ENCODE measurements at regions not wholly inside any gene's neighbourhood (a gene's known extent, or its start where the extent isn't known, plus 50 kb on each side); places are given as distances from the start of the nearest gene placed in this dataset.

DNA sequence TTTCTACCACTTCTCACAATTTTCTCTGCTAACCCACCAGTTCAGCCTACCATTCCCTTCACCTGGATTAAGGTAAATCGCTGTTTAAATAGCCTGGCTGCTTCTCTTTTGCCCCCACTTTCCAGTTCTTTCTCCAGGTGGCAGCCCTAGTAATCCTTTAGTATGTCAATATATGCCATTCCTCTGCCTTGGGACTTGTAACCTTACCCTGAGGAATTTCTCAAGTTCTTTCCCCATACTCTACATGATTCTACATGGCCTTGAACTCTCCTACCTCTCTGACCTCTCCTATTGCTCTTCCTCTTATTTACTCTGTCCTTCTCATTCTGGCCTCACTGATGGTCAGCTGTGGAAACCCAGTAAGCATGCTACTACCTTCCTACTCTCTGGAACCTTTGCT, 546.0 kb downstream of the PLA2G4A start:
- no peaks in the 10 kb centered on the region for H3K27me3 Mint-ChIP-seq
- no peaks in the 10 kb centered on the region for H3K36me3 ChIP-seq (ENCODE audit: insufficient read depth, low read length)
- H3K9me3 ChIP-seq (ENCODE audit: control insufficient read depth in 1 of 2, insufficient read depth in 1 of 2, low read length in 2 of 2): peaks cover 0 to 4% of the 10 kb centered on the region in 2 experiments
- no peak for ATAC-seq (ENCODE audit: poor library complexity)
- no peak overlapping the region for H3K4me3 Mint-ChIP-seq
- POLR2A ChIA-PET: no interaction called here
- intact Hi-C loops (cut with DNase I, micrococcal nuclease): no loop called here
- no peak overlapping the region for H3K27ac Mint-ChIP-seq
- H3K4me1 Mint-ChIP-seq (ENCODE audit: low read depth): no peaks in the 10 kb centered on the region
- no peaks in the 10 kb centered on the region for H3K4me1 ChIP-seq (ENCODE audit: insufficient read depth, low read length)
- no peaks in the 10 kb centered on the region for H3K27me3 ChIP-seq (ENCODE audit: control insufficient read depth in 1 of 2, insufficient read depth in 2 of 2, low read length in 2 of 2)
- no peak for DNase-seq
- TF ChIP-seq, protein P1, sequence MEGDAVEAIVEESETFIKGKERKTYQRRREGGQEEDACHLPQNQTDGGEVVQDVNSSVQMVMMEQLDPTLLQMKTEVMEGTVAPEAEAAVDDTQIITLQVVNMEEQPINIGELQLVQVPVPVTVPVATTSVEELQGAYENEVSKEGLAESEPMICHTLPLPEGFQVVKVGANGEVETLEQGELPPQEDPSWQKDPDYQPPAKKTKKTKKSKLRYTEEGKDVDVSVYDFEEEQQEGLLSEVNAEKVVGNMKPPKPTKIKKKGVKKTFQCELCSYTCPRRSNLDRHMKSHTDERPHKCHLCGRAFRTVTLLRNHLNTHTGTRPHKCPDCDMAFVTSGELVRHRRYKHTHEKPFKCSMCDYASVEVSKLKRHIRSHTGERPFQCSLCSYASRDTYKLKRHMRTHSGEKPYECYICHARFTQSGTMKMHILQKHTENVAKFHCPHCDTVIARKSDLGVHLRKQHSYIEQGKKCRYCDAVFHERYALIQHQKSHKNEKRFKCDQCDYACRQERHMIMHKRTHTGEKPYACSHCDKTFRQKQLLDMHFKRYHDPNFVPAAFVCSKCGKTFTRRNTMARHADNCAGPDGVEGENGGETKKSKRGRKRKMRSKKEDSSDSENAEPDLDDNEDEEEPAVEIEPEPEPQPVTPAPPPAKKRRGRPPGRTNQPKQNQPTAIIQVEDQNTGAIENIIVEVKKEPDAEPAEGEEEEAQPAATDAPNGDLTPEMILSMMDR (IDR thresholded peaks at IDR 0.05): no peak
- H3K27ac ChIP-seq (ENCODE audit: low read depth in 1 of 2, low read length in 2 of 2): no peak overlapping the region
- no peak overlapping the region for H3K4me3 ChIP-seq (ENCODE audit: low read length)
- H3K9me3 Mint-ChIP-seq: peaks cover 2% of the 10 kb centered on the region
- no peaks in the 10 kb centered on the region for H3K36me3 Mint-ChIP-seq (ENCODE audit: low read depth)
- CTCF ChIA-PET: no interaction called here

DNA sequence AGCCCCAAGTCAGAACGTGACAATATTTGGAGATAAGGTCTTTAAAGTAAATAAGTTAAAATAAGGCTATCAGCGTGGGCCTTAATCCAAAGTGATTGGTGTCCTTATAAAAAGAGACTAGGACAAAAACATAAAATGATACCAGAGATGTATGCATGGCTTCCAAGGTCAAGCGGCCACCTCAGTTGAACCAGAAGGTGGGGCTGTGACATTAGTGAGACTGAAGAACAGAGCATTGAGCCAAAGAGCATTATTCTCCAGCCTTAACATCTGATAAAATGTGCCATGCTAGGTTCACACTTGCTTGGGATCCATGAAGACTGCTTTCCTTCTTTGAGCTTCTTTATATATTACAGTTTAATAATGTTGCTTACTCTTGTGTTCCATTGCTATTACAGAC, 554.6 kb downstream of the PLA2G4A start:
- H3K36me3 ChIP-seq (ENCODE audit: insufficient read depth, low read length): no peaks in the 10 kb centered on the region
- DNase-seq: no peak
- intact Hi-C loops (cut with DNase I, micrococcal nuclease): loop anchor here in 1 of 2 experiments (5.0 kb wide), 1 partner anchor 176 kb away; no protein-coding TSS in a partner anchor
- no peak overlapping the region for H3K27ac ChIP-seq (ENCODE audit: low read depth in 1 of 2, low read length in 2 of 2)
- POLR2A ChIA-PET: no interaction called here
- H3K9me3 Mint-ChIP-seq: peaks cover 2% of the 10 kb centered on the region
- no peak overlapping the region for H3K27ac Mint-ChIP-seq
- TF ChIP-seq, protein P1 (IDR thresholded peaks at IDR 0.05): no peak
- H3K4me3 Mint-ChIP-seq: no peak overlapping the region
- H3K4me1 ChIP-seq (ENCODE audit: insufficient read depth, low read length): no peaks in the 10 kb centered on the region
- no peak overlapping the region for H3K4me3 ChIP-seq (ENCODE audit: low read length)
- no peaks in the 10 kb centered on the region for H3K27me3 ChIP-seq (ENCODE audit: control insufficient read depth in 1 of 2, insufficient read depth in 2 of 2, low read length in 2 of 2)
- H3K9me3 ChIP-seq (ENCODE audit: control insufficient read depth in 1 of 2, insufficient read depth in 1 of 2, low read length in 2 of 2): peaks cover 0 to 3% of the 10 kb centered on the region in 2 experiments
- no peak for ATAC-seq (ENCODE audit: poor library complexity)
- H3K4me1 Mint-ChIP-seq (ENCODE audit: low read depth): no peaks in the 10 kb centered on the region
- no peaks in the 10 kb centered on the region for H3K27me3 Mint-ChIP-seq
- H3K36me3 Mint-ChIP-seq (ENCODE audit: low read depth): no peaks in the 10 kb centered on the region
- CTCF ChIA-PET: no interaction called here

DNA sequence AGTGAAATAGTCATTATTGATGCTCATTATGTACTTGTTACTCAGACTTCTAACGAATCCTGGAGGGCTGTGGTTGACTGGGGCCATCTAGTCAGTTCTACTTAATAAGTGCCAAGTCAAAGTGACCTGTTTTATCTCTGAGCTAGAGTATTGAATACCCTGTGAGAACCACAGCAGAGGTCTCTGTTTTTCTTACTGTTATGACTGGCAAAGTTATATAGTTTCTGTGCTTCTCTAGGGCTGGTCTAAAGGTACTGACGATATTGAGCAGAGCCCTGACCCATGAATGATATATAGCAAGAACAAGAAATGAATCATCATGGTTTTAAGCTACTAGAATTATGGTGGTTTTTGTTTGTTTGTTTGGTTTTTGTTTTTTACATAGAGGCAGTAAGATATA, 555.8 kb downstream of the PLA2G4A start:
- ATAC-seq (ENCODE audit: poor library complexity): no peak
- Mint-ChIP-seq H3K27ac (no peak overlapping the region), H3K27me3 (no peaks in the 10 kb centered on the region), H3K4me3 (no peak overlapping the region), H3K36me3 (ENCODE audit: low read depth) (no peaks in the 10 kb centered on the region), H3K4me1 (ENCODE audit: low read depth) (no peaks in the 10 kb centered on the region), H3K9me3 (peaks cover 2% of the 10 kb centered on the region)
- TF ChIP-seq, protein P1 (IDR thresholded peaks at IDR 0.05): no peak
- intact Hi-C loops (cut with DNase I, micrococcal nuclease): loop anchor here in 1 of 2 experiments (5.0 kb wide), 1 partner anchor 177 kb away; no protein-coding TSS in a partner anchor
- no peaks in the 10 kb centered on the region for H3K27me3 ChIP-seq (ENCODE audit: control insufficient read depth in 1 of 2, insufficient read depth in 2 of 2, low read length in 2 of 2)
- DNase-seq: no peak
- POLR2A ChIA-PET: no interaction called here
- H3K36me3 ChIP-seq (ENCODE audit: insufficient read depth, low read length): no peaks in the 10 kb centered on the region
- no peak overlapping the region for H3K27ac ChIP-seq (ENCODE audit: low read depth in 1 of 2, low read length in 2 of 2)
- CTCF ChIA-PET: no interaction called here
- H3K9me3 ChIP-seq (ENCODE audit: control insufficient read depth in 1 of 2, insufficient read depth in 1 of 2, low read length in 2 of 2): peaks cover 0 to 3% of the 10 kb centered on the region in 2 experiments
- H3K4me3 ChIP-seq (ENCODE audit: low read length): no peak overlapping the region
- no peaks in the 10 kb centered on the region for H3K4me1 ChIP-seq (ENCODE audit: insufficient read depth, low read length)
